ENCODE measurements at regions not wholly inside any gene's neighbourhood (a gene's known extent, or its start where the extent isn't known, plus 50 kb on each side); places are given as distances from the start of the nearest gene placed in this dataset.

DNA sequence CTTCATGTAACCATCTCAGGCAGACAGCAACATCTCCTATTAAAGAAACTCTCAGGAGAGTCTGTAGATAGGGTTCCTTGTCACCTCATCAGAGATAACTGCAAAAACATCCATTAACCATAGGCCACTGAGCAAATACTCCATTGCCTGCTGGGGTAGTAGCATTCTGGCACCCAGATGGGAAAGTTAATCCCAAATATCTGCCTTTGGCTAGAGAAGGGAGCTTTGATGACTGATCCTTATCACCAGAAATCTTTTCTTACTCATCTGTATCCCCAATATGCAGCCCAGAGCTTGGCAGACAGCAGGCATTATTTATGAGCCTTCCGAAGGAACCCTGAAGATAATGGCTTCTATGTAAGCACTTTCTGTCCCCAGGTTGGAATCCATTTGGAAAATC is 173.1 kb downstream of the MFSD1 start:
- no peak for DNase-seq

DNA sequence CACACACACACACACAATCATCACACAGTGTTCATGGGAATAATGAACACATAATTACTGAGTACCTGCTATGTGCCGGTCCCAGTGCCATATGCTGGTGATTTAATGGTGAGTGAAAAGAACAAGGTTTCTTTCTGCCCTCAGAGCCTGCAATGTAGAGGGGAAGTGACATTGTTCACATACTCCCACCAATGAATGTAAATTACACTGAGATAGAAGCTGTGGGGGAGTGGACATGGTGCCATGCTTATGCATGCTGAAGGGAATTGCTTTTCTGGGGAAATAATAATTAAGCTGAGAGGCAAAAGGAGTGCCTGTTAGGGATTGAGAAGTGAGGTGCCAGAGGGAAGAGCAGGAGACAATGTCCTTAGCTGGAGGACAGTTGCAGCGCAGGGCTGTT is 175.1 kb downstream of the MFSD1 start:
- DNase-seq: no peak

DNA sequence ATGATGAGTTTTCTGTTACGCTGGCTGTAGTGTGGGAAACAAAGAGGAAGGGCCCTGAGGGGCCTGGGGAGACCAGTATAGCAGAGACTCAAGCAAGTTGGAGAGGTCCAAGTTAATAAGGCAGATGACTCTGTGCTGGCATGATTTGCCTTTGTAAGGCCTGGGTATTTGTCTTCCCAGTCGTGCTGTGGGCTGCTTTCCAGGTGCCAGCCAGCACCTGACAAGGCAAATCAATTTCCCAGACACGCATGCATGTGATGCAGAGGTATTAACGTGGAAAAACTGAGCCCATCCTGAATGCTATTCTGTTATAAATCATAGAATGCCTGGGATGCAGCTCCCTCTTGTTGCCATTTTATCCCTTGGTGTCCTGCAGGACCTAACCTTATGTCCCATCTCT is 175.6 kb downstream of the MFSD1 start:
- no peak for DNase-seq

DNA sequence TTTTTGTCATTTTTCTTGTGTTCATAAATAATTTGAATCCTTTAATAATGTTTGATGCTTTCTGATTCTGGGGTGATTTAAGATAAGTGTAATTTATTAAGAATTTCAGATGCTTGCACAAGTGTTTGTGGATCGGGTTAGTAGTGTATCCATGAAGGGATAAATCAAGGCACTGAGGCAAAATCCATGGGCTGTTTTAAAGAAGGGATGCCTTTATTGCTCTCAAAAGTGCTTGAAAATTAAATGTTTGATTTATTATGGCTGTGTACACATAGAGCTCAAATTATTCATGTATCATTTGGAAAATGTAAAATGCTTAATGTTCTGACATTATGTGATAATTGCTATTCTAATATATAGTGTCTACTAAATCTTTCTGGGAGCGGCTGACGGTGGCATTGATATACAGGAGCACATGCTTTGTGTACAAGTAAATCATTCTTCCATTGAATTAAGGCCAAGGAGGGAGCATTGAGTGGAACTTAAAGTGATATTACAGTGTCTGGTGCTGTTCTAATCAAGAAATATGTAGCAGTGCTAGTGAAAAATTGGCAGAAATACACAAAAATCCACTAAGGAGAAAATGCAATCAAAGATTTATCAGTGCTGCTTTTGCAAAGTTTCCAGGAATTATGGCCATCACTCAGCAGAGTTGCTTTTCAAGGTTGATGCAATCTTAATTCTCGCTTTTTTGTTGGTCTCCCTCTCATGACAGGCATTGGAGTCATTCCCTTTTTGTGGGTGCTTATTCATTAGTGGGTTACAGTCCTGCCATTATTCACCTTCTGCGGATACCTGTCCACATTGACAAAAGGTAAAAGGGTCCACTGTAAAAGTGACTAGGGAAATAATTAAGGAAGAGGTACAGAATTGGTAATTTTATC is 181.6 kb downstream of the MFSD1 start:
- DNase-seq: no peak

DNA sequence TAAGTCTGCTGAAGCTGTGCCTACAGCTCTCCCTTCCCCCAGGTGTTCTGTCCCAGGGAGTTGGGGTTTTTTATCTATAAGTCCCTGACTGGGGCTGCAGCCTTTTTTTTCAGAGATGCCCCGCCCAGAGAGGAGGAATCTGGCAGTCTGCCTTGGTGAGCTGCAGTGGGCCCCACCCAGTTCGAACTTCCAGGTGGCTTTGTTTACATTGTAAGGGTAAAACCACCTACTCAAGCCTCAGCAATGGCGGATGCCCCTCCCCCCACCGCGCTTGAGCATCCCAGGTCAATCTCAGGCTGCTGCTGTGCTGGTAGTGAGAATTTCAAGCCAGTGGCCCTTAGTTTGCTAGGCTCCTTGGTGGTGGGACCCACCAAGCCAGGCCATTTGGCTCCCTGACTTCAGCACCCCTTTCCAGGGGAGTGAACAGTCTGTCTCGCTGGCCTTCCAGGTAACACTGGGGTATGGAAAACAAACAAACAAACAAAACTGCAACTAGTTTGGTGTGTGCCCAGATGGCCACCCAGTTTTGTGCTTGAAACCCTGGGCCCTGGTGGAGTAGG is 189.4 kb downstream of the MFSD1 start:
- no peak for DNase-seq

DNA sequence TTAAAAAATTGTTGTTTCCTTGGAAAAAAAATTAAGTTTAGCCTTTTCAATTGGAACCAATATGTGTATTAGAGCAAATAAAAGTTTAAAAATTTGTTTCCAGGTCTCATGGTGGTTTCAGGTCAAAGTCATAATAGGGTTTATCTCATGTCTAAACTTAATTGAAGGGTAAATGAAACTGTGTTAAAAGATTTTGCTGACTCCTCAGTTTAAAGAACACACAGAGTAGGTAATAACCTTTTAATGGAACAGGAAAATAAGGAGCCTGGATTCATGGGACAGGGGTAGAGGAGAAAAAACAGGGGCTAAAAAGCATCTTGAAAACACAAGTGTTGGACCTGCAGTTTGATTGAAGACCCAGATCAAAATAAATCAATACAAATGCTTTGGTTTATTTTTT is 190.6 kb downstream of the MFSD1 start:
- DNase-seq: no peak

GRCh38 chr3:158994386-158994785 is 192.5 kb downstream of the MFSD1 start:
- DNase-seq: no peak

GRCh38 chr3:159001711-159002110 is 199.9 kb downstream of the MFSD1 start:
- DNase-seq: no peak

GRCh38 chr3:159005137-159005536 is 203.3 kb downstream of the MFSD1 start:
- no peak for DNase-seq

GRCh38 chr3:159007331-159007730 is 205.5 kb downstream of the MFSD1 start:
- DNase-seq: no peak

DNA sequence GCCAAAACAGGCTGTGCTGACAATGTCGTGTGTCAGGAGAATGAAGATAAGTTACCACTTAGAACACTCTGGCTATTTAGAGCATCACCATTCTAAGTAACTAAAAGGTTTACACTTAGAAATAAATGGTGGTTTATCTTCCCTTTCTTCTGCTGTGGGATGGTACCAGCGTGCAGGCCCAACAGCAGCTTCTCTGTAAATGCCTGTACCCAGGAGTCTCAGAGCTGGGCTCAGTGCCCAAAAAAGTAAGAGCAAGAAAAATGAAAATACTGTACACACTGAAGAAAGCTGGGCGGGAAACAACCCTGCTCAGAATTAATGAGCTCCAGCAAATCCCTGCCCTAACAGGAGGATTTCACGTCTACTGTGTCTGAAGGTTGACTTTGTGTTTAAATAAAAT is 206.5 kb downstream of the MFSD1 start:
- no peak for DNase-seq

- DNase-seq: no peak
Measured at GRCh38 chr3:159018341-159018740, 216.5 kb downstream of the MFSD1 start.

GRCh38 chr3:159025733-159026132 is 223.9 kb downstream of the MFSD1 start:
- no peak for DNase-seq

DNA sequence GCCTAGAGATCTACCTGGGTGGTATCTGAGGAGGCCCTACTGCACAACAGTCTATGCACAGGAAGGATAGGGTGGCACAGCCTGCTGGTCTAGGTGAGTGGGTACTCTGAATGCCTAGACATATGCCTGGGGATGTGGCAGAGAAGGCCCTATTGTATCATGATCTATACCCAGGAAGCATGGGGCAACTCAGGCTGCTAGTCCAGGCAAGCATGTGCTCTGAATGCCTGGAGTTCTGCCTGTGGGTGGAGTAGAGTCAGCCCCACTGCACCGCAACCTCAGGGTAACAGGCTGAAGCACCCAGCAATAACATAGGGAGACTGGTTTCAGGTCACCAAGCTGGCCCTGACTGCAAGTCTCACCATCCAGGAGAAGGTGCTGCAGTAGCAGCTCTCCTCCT is 224.7 kb downstream of the MFSD1 start:
- no peak for DNase-seq

- no peak for DNase-seq
Measured at GRCh38 chr3:159028706-159029105, 226.9 kb downstream of the MFSD1 start.

DNA sequence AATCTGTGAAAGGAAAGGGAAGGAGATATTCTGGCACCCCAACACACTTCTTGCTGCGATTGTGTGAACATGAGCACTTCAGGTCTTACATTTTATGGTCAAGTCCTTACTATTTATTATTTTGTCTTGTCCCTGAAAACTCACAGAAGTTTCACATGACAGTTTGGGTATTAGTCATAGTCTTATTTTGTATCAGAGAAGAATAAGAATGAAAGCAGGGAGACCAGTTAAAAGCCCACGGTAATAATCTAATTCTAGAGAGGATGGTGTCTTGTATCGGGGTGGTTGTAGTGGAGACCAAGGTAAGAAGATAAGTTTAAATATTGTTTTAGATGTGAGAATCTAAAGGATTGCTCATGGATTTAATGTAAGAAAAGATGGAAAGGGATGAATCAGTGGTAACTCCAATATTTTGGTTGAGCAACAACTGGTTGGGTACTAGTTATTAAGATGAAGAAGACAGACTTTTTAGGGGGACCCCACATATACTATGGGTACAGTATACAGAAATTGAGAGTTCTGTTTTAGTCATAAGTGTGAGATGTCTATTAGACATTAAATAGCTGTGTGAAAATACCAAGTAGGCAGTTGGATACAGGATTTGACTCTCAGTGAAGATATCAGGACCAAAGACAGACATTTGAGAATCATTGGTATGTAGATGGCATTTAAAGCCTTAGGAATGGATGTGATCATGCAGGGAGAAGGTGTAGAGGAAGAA is 227.6 kb downstream of the MFSD1 start:
- no peak for DNase-seq

DNA sequence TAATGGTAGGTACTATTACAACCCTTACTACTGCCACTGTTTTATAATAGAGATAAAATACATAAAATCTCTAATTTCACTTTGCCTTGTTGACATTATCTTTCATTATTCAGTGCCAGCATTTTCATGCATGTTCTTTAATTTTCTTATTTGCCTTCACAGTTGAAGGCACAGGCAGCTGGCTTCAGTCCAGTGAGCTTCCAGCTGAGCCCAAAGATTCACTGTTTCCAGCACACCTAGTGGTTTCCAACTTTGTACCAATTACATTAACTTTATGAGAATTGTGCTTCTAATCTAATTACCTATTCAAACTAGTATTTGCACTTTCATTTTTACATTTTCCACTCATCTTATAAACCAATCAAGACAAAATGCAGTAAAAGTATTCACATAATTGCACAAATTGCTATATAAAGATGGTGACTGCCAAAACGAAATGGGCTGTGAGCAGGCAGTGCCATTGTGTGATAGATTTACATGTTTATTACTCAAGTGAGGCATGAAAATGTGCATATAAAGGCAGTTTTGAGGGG is 228.3 kb downstream of the MFSD1 start:
- DNase-seq: no peak

DNA sequence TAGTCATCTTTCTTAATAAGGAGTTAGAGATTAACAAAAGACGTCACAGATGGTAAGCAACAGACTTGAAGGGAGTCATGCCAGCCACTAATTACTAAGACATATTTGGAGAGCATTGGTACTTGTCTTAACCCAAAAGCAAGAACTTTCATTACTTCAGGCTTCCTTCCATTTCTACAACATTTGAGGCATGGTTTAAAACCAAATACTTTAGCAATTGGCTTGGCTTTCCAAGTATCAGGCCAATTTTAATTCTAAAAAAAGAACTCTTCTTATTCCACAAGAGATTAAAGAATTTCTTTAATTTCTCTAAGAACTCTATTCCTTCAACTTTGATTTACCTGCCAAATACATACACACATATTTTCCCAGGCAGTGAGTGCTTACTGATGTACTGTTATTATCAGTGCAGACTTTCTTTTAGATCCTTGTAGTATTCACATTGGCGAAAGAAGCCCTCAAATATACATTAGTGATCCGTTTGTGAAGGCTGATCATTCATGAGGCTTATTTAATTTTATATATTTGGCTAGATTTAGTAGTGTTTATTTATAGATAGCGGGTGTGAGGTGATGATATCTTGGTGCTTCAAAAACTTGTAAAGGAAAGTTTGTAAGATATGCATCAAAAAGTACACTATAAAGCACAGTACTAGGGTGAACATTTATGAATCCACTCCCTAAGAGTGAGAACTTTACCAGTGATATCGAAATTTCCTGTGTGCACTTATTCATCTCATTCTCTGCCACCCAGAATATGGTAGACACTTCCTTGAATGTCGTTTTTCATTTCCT is 229.2 kb downstream of the MFSD1 start:
- DNase-seq: no peak

DNA sequence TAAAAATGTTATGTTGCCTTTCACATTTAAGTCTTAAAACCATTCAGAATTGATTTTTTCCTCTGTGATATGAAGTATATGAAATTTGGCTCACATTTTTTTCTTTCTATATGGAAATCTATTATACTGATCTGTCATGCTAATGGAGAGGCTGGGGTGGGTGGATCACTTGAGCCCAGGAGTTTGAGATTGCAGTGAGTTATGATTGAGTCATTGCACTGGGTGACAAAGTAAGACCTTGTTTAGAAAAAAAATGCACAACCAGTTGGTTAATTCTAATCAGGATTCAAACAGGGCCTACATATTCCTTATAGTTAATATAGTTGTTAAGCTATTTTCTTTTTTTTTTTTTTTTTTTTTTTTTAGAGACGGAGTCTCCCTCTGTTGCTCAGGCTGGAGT is 230.5 kb downstream of the MFSD1 start:
- no peak for DNase-seq

- no peak for DNase-seq
Measured at GRCh38 chr3:159038405-159038804, 236.6 kb downstream of the MFSD1 start.

DNA sequence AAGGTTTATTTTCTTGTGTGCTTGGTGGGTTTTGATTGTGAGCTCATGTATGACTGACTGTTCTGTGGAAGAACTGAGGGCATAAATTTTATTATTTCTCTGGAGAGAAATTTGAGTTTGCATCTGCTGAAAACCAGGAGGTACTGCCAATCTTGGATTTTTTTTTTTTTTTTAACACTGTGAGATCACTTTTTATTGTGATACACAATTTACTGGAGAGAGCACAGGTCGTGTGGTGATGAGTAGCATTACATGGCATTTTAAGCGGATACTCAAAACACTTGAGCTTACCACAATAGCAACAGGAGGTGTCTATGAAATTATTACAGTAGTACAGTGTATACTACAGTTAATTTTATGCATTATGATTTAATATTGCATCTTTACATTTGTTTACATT is 237.4 kb downstream of the MFSD1 start:
- DNase-seq: no peak

DNA sequence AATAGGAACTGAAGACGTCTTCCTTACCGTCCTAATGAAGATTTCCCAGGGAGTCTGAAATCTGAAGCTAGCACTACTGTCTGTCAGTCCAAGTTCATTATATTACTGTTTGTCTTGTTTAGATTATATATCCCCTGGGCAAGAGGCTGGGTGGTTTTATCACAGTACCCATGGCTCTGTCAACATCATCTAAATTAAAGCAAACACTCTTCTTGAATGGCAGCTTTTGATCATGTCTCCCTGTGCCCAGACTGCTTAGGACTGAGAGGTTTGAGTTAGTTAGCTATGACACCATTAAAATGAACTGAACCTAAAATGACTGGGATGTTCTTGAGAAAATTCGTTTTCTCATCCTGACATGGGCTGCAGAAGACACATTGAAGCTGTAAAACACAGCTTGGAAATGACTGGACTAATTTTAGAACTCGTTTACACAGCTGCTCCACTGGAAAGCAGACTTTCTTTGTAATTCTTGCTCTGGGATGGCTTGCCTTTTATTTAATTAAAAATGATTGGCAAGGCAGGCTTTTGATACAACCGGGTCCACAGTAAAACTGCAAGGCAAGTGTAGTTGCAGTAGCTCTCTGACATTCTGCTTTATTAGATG is 243.5 kb downstream of the MFSD1 start:
- DNase-seq: no peak

Data from dermis blood vessel endothelial cell (primary cell).